Loucy (cell line): ENCODE measurements at regions not wholly inside any gene's neighbourhood (a gene's known extent, or its start where the extent isn't known, plus 50 kb on each side); places are given as distances from the start of the nearest gene placed in this dataset.

ENCODE experiments used
- EZH2phosphoT487 ChIP-seq: fragments of 200-600 bp; IDR thresholded peaks from 2 replicates; pipeline ENCODE4 v1.6.1; 2018; ENCODE audit warnings: antibody characterized with exemption, mild to moderate bottlenecking, moderate library complexity, borderline replicate concordance
- TF ChIP-seq, protein P1 (sequence below): fragments of 200-600 bp; sonication (generic); conservative IDR thresholded peaks from 2 replicates; pipeline ENCODE4 v1.5.1; 2014; ENCODE audit warnings: mild to moderate bottlenecking, antibody characterized with exemption, low read length

DNA sequence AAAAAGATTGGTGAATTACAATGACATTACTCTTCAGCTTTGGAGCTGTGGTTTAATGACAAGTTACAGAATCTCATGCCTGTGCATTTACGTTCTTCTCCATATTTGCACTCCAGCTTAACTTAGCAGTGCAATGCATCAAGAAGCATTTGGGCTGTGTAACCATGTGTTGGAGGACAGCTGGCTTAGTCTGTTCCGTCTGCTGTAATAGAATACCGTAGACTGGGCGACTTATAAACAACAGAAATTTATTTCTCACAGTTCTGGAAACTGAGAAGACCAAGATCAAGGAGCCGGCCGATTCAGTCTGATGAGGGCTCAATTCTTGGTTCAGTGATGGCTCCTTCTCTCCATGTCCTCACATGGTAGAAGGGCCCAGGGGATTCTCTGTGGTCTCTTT lies 943.5 kb downstream of the BCL11B start:
- TF ChIP-seq, protein P1, sequence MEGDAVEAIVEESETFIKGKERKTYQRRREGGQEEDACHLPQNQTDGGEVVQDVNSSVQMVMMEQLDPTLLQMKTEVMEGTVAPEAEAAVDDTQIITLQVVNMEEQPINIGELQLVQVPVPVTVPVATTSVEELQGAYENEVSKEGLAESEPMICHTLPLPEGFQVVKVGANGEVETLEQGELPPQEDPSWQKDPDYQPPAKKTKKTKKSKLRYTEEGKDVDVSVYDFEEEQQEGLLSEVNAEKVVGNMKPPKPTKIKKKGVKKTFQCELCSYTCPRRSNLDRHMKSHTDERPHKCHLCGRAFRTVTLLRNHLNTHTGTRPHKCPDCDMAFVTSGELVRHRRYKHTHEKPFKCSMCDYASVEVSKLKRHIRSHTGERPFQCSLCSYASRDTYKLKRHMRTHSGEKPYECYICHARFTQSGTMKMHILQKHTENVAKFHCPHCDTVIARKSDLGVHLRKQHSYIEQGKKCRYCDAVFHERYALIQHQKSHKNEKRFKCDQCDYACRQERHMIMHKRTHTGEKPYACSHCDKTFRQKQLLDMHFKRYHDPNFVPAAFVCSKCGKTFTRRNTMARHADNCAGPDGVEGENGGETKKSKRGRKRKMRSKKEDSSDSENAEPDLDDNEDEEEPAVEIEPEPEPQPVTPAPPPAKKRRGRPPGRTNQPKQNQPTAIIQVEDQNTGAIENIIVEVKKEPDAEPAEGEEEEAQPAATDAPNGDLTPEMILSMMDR: no peak
- TF ChIP-seq EZH2phosphoT487: no peak
